HepG2 (cell line): ENCODE measurements at regions not wholly inside any gene's neighbourhood (a gene's known extent, or its start where the extent isn't known, plus 50 kb on each side); places are given as distances from the start of the nearest gene placed in this dataset.
"Not testable (repeated sequence)": the region's sequence is repeated elsewhere in the genome, so short reads cannot be mapped to it uniquely, and the experiment has no call there.

Source experiments
- ATAC-seq: fragments of 200-7000 bp; cut with Tn5 transposase; 3 replicates; pipeline ENCODE4 v1.9.1; 2020; ENCODE audit warnings: mild to moderate bottlenecking, moderate library complexity
- BruUV-seq: library from RNA; stranded (reverse); fragments of 400-500 nt; replicated peaks from 2 replicates; lab custom pipeline; 2021; lab: Mats Ljungman, UMichigan
- CTCF ChIA-PET: fragments of 300-600 bp; formaldehyde crosslinking; extraction: SDS; loops from one replicate; lab custom pipeline; 2021; ENCODE audit warnings: low total read pairs, inconsistent platforms, low intra/inter-chr PET ratio; lab: Yijun Ruan, JAX
- POLR2A ChIA-PET: fragments of 350-600 bp; sonication (Branson Sonifier 250); formaldehyde crosslinking; loops from one replicate; lab custom pipeline; 2020; ENCODE audit warnings: antibody characterized with exemption, inconsistent platforms; lab: Yijun Ruan, JAX
- DNase-seq: peaks from one replicate; pipeline ENCODE4 v3.0.0-alpha.2; 2015; ENCODE audit warnings: low spot score
- FAIRE-seq: peaks from 3 replicates; lab custom pipeline; 2011; peaks lifted over from hg19 to GRCh38; lab: Jason Lieb, UNC
- H2AFZ ChIP-seq: one replicate; pipeline ENCODE4 v1.6.1; 2011; ENCODE audit warnings: low read length, inconsistent platforms
- H3K27ac ChIP-seq: fragments of 300-600 bp; 3 replicates; pipeline ENCODE4 v1.8.0; 2011; ENCODE audit warnings: mixed run types, mild to moderate bottlenecking, mixed read lengths, low read length, inconsistent platforms; ENCODE audit not compliant: insufficient read depth; ENCODE audit errors: extremely low read length
- H3K27me3 ChIP-seq, 2 experiments: fragments of 200-600 bp in 1 of 2; 2 replicates in 1 of 2; 3 replicates in 1 of 2; pipeline versions ENCODE4 v1.6.0 to v1.8.0; 2011; ENCODE audit warnings: low read length in 2 of 2, mild to moderate bottlenecking in 2 of 2, moderate library complexity in 2 of 2, inconsistent platforms in 1 of 2; ENCODE audit not compliant: insufficient read depth in 2 of 2, control insufficient read depth in 1 of 2
- H3K36me3 ChIP-seq, 2 experiments: fragments of 200-600 bp in 1 of 2; replicated peaks in 1 of 2; 2 replicates in 1 of 2; 3 replicates in 1 of 2; pipeline versions ENCODE4 v1.5.1 to v1.8.0; 2011; ENCODE audit warnings: low read length in 2 of 2, inconsistent platforms in 1 of 2; ENCODE audit not compliant: insufficient read depth in 2 of 2, control insufficient read depth in 1 of 2
- H3K4me1 ChIP-seq: 2 replicates; pipeline ENCODE4 v1.5.1; 2012; ENCODE audit warnings: low read length, inconsistent platforms; ENCODE audit not compliant: insufficient read depth
- H3K4me2 ChIP-seq: 2 replicates; pipeline ENCODE4 v1.6.0; 2011; ENCODE audit warnings: low read depth, low read length, inconsistent platforms
- H3K4me3 ChIP-seq, 3 experiments: fragments of 200-600 bp in 1 of 3; sonication (generic), shearing (Covaris generic) in 1 of 3; replicated peaks in 1 of 3; 2 replicates each; pipeline ENCODE4 v1.5.1; 2011 to 2016; ENCODE audit warnings: low read length in 3 of 3, inconsistent platforms in 2 of 3, low read depth in 2 of 3, mild to moderate bottlenecking in 2 of 3, control low read depth in 1 of 3, mixed read lengths in 1 of 3; ENCODE audit not compliant: insufficient read depth in 1 of 3
- H3K79me2 ChIP-seq: one replicate; pipeline ENCODE4 v1.6.1; 2011; ENCODE audit warnings: low read length, inconsistent platforms; ENCODE audit not compliant: insufficient read depth
- H3K9ac ChIP-seq: 2 replicates; pipeline ENCODE4 v1.6.0; 2011; ENCODE audit warnings: mild to moderate bottlenecking, low read depth, low read length, inconsistent platforms; ENCODE audit not compliant: insufficient read depth
- H3K9me3 ChIP-seq: 2 replicates; pipeline ENCODE4 v1.5.1; 2012; ENCODE audit warnings: mild to moderate bottlenecking, low read length
- H4K20me1 ChIP-seq: 2 replicates; pipeline ENCODE4 v1.6.0; 2011; ENCODE audit warnings: inconsistent platforms, mild to moderate bottlenecking, low read length, moderate library complexity; ENCODE audit not compliant: insufficient read depth
- WGBS: methylation state at CpG from one replicate; pipeline ENCODE4 v1.1.6; 2017; ENCODE audit warnings: low lambda C conversion rate; 5-methylcytosine and 5-hydroxymethylcytosine counted together
- in situ Hi-C: cut with HindIII; loops from 2 replicates; pipeline ENCODE4 v1.10.0; 2017; ENCODE audit warnings: low pct_unique_long_range_greater_than_20kb; ENCODE audit not compliant: extremely low pct_ligation_motif_present
- intact Hi-C: fragments of 100-400 bp; cut with micrococcal nuclease; formaldehyde crosslinking; loops from one replicate; pipeline ENCODE4 v1.10.0; 2022; ENCODE audit not compliant: unreplicated experiment

DNA sequence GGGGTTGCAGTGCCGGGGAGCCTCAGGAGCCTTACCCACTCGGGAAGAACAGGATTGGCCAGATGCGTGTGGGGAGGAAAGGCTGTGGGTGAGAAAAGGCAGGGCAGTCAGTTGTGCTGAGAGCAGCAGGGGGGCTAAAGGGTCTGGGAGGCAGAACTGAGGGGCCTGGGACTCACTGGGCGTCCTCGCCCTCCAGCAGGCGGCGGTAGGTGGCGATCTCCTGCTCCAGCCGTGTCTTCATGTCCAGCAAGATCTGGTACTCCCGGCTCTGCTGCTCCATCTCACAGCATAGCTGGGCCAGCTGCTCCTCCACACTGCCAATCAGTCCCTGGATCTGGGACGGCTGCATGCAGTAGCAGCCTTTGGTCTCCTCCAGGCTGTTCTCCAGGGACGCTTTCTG is 140.2 kb downstream of the CCDC144A start:
- in situ Hi-C loops: not testable (repeated sequence)

More for the DNA sequence above, 140.2 kb downstream of the CCDC144A start:
- H3K4me3 ChIP-seq, intact Hi-C loops, H3K79me2 ChIP-seq, H3K27me3 ChIP-seq, FAIRE-seq, H4K20me1 ChIP-seq, H2AFZ ChIP-seq, POLR2A ChIA-PET, H3K4me1 ChIP-seq, BruUV-seq, H3K36me3 ChIP-seq, DNase-seq, H3K27ac ChIP-seq, CTCF ChIA-PET, H3K4me2 ChIP-seq, H3K9me3 ChIP-seq, H3K9ac ChIP-seq: not testable (repeated sequence)
- no CpG with 5 or more reads among the region's 12 CpGs for WGBS
- ATAC-seq: peak; percentile 73
